HG03196 (cell line): ENCODE measurements at regions not wholly inside any gene's neighbourhood (a gene's known extent, or its start where the extent isn't known, plus 50 kb on each side); places are given as distances from the start of the nearest gene placed in this dataset.
"Not testable (repeated sequence)": the region's sequence is repeated elsewhere in the genome, so short reads cannot be mapped to it uniquely, and the experiment has no call there.

Experiments
- ATAC-seq: cut with Tn5 transposase; IDR thresholded peaks from one replicate; pipeline ENCODE4 v1.9.1; 2021; ENCODE audit not compliant: unreplicated experiment

- no peak for ATAC-seq
These were observed 91.1 kb upstream of the NDUFV2 start for GRCh38 chr18:9011431-9011830.

GRCh38 chr18:9013926-9014373, 88.5 kb upstream of the NDUFV2 start:
- ATAC-seq: no peak

GRCh38 chr18:9015689-9016088, 86.8 kb upstream of the NDUFV2 start:
- ATAC-seq: no peak

GRCh38 chr18:9016633-9017166, 85.8 kb upstream of the NDUFV2 start:
- peak; percentile 42 for ATAC-seq

GRCh38 chr18:9017167-9017904, 85.2 kb upstream of the NDUFV2 start:
- peak; percentile 89 for ATAC-seq

GRCh38 chr18:9017905-9018227, 84.6 kb upstream of the NDUFV2 start:
- no peak for ATAC-seq

- ATAC-seq: no peak
These were observed 83.4 kb upstream of the NDUFV2 start for GRCh38 chr18:9019135-9019534.

GRCh38 chr18:9020221-9020620, 82.3 kb upstream of the NDUFV2 start:
- ATAC-seq: no peak

- no peak for ATAC-seq
These were observed 81.0 kb upstream of the NDUFV2 start for GRCh38 chr18:9021458-9021857.

GRCh38 chr18:9022397-9023155, 79.9 kb upstream of the NDUFV2 start:
- ATAC-seq: no peak

GRCh38 chr18:9024031-9024646, 78.4 kb upstream of the NDUFV2 start:
- not testable (repeated sequence) for ATAC-seq

- no peak for ATAC-seq
These were observed 77.2 kb upstream of the NDUFV2 start for GRCh38 chr18:9025091-9025838.

GRCh38 chr18:9029131-9029530, 73.4 kb upstream of the NDUFV2 start:
- no peak for ATAC-seq

GRCh38 chr18:9032519-9032918, 70.0 kb upstream of the NDUFV2 start:
- no peak for ATAC-seq

- no peak for ATAC-seq
These were observed 64.1 kb upstream of the NDUFV2 start for GRCh38 chr18:9038277-9038871.

GRCh38 chr18:9039441-9040071, 62.9 kb upstream of the NDUFV2 start:
- ATAC-seq: no peak

GRCh38 chr18:9042766-9043481, 59.6 kb upstream of the NDUFV2 start:
- no peak for ATAC-seq

GRCh38 chr18:9043581-9043980, 58.9 kb upstream of the NDUFV2 start:
- no peak for ATAC-seq

- no peak for ATAC-seq
These were observed 54.8 kb upstream of the NDUFV2 start for GRCh38 chr18:9047715-9048114.

- no peak for ATAC-seq
These were observed 54.3 kb upstream of the NDUFV2 start for GRCh38 chr18:9048236-9048635.
